Vagina (tissue), 2 donors: ENCODE measurements at regions not wholly inside any gene's neighbourhood (a gene's known extent, or its start where the extent isn't known, plus 50 kb on each side); places are given as distances from the start of the nearest gene placed in this dataset.

Experiments used
- DNase-seq, 2 donors: peaks; one replicate each; pipeline ENCODE4 v3.0.0-alpha.2; 2017; ENCODE audit errors: extremely low spot score in 2 of 2
- H3K27ac ChIP-seq: fragments of 200-600 bp; sonication (generic); one replicate; pipeline ENCODE4 v1.5.1; 2019
- H3K27me3 ChIP-seq: fragments of 200-600 bp; sonication (generic); one replicate; pipeline ENCODE4 v1.5.1; 2019
- H3K36me3 ChIP-seq, 2 donors: fragments of 200-600 bp; sonication (generic); one replicate each; pipeline ENCODE4 v1.5.1; 2017 to 2019
- H3K4me1 ChIP-seq: fragments of 200-600 bp; sonication (generic); one replicate; pipeline ENCODE4 v1.5.1; 2019
- H3K4me3 ChIP-seq, 2 donors: fragments of 200-600 bp; sonication (generic); 1 replicate in 1 of 2; 2 replicates in 1 of 2; pipeline ENCODE4 v1.5.1; 2016 to 2019
- H3K9me3 ChIP-seq: fragments of 200-600 bp; sonication (generic); one replicate; pipeline ENCODE4 v1.5.1; 2019
- CTCF ChIP-seq, 3 experiments: fragments of 450-650 bp in 2 of 3; fragments of 200-600 bp in 1 of 3; sonication (generic) in 1 of 3; IDR thresholded peaks; one replicate each; pipeline ENCODE4 v1.5.1; 2017 to 2019; ENCODE audit warnings: antibody characterized with exemption in 3 of 3, mild to moderate bottlenecking in 2 of 3, moderate library complexity in 2 of 3
- POLR2A ChIP-seq, 2 donors: fragments of 450-650 bp; IDR thresholded peaks; one replicate each; pipeline ENCODE4 v1.6.1; 2017; ENCODE audit warnings: antibody characterized with exemption in 2 of 2, mild to moderate bottlenecking in 2 of 2, moderate library complexity in 2 of 2
- POLR2AphosphoS5 ChIP-seq, 2 donors: sonication (generic); formaldehyde crosslinking; IDR thresholded peaks; one replicate each; pipeline ENCODE4 v1.9.0; 2017; ENCODE audit warnings: antibody characterized with exemption in 2 of 2, mild to moderate bottlenecking in 2 of 2, low read depth in 1 of 2; ENCODE audit not compliant: insufficient read depth in 1 of 2
- intact Hi-C: fragments of 100-400 bp; cut with DNase I; formaldehyde crosslinking; loops from one replicate; pipeline ENCODE4 v1.15.1; 2023

- intact Hi-C loops, result loop anchor here (5.0 kb wide), 1 partner anchor 1541 kb away; no protein-coding TSS in a partner anchor
- DNase-seq, result no peak
These were observed 552.9 kb upstream of the KCNMB2 start for GRCh38 chr3:177983320-177983719.

DNA sequence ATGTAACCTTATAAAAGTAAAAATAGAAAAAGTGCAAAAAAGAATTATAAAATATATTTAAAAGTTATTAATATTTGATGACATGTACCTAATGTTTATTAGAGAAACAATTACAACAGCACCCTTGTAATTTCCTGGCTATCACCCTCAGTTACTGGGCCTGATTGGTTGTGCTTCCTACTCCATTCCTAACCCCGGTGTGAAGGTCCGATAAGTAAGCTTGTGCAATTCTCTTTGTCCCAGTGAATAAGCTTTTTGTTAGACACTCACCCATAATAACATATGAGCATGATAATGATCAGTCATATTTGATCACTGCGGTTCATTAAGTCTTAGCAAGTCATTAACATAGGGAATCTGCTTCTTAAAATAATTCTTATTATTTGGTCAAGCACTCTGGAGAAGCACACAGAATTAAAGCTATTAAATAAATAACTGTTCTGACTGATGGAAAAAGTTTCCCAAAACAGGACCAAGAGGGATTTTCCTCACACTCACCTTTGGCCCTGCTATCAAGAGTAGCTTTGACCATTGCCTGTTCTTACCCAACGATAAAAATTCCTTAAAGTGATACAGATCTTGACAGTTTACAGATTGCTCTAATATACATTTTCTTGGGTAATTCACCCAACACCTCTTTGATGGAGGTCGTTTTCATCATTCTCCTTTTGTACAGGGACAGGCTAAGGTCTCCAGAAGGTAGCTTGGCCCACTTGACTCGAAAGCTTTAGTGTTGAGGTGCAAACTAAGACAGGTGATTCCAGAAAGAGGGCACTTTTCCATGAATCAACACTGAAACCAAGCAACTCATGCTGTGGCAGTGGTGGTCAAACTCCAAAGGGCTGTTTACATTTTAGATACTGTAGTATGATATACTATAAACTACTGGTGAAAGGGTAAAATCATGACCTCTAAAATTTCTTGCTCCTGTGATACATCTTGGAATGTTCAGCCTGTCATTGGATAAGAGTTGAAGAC is 543.0 kb upstream of the KCNMB2 start:
- no peak overlapping the region for H3K4me3 ChIP-seq
- no peaks in the 10 kb centered on the region for H3K36me3 ChIP-seq
- H3K4me1 ChIP-seq, result no peaks in the 10 kb centered on the region
- H3K27ac ChIP-seq, result no peak overlapping the region
- intact Hi-C loops, result no loop called here
- no peaks in the 10 kb centered on the region for H3K27me3 ChIP-seq
- H3K9me3 ChIP-seq, result no peaks in the 10 kb centered on the region
- no peak for DNase-seq
- TF ChIP-seq CTCF (IDR thresholded peaks at IDR 0.05), result no peak

More at GRCh38 chr3:177983320-177983719, 552.9 kb upstream of the KCNMB2 start:
- H3K27me3 ChIP-seq, result no peaks in the 10 kb centered on the region
- TF ChIP-seq POLR2A (IDR thresholded peaks at IDR 0.05) (no peak), CTCF (IDR thresholded peaks at IDR 0.05) (no peak), POLR2AphosphoS5 (IDR thresholded peaks at IDR 0.05; ENCODE audit: insufficient read depth in 1 of 2, low read depth in 1 of 2) (no peak)
- H3K27ac ChIP-seq, result no peak overlapping the region
- no peaks in the 10 kb centered on the region for H3K36me3 ChIP-seq
- H3K4me3 ChIP-seq, result no peak overlapping the region
- no peaks in the 10 kb centered on the region for H3K9me3 ChIP-seq
- H3K4me1 ChIP-seq, result no peaks in the 10 kb centered on the region

GRCh38 chr3:177994976-177995375 is 541.3 kb upstream of the KCNMB2 start:
- DNase-seq, result no peak
- no peak overlapping the region for H3K27ac ChIP-seq
- H3K27me3 ChIP-seq, result no peaks in the 10 kb centered on the region
- TF ChIP-seq POLR2A (IDR thresholded peaks at IDR 0.05) (no peak), POLR2AphosphoS5 (IDR thresholded peaks at IDR 0.05; ENCODE audit: insufficient read depth in 1 of 2, low read depth in 1 of 2) (no peak), CTCF (IDR thresholded peaks at IDR 0.05) (no peak)
- H3K36me3 ChIP-seq, result no peaks in the 10 kb centered on the region
- no peaks in the 10 kb centered on the region for H3K9me3 ChIP-seq
- no peaks in the 10 kb centered on the region for H3K4me1 ChIP-seq
- H3K4me3 ChIP-seq, result no peak overlapping the region
- intact Hi-C loops, result no loop called here

DNA sequence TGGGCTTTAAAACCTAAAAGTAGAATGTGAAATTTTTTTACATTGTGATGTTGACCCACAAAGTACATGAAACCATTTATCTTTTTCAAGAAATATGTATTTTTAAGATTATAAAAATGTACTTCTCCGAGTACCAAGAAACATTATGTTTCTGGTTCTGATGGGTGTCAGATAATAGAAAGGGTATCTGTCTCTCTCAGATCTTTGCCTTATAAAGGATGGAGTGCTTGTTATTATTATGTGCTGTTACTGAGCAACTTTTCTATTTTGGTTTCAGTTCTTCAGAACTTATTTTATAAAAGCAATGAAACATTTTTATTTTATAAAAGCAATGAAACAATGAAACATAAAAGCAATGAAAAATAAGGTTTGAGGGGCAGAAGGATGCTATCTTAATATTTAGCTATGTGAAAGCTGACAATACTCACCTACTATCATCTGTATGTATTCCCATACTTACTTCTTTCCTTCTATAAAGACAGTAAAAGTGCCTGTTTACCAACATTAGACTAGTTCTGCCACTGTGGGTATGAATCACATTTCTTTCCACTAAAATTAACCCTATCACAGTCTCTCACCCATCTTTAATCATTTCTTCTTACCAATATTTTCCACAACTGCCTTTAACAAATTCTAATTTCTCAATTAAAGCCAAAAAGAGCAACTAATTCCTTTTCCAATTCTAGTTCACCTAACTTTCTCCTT is 540.7 kb upstream of the KCNMB2 start:
- intact Hi-C loops, result no loop called here
- no peak overlapping the region for H3K27ac ChIP-seq
- H3K9me3 ChIP-seq, result no peaks in the 10 kb centered on the region
- DNase-seq, result no peak
- H3K36me3 ChIP-seq, result no peaks in the 10 kb centered on the region
- no peaks in the 10 kb centered on the region for H3K4me1 ChIP-seq
- TF ChIP-seq CTCF (IDR thresholded peaks at IDR 0.05) (no peak), POLR2AphosphoS5 (IDR thresholded peaks at IDR 0.05; ENCODE audit: insufficient read depth in 1 of 2, low read depth in 1 of 2) (no peak), POLR2A (IDR thresholded peaks at IDR 0.05) (no peak)
- no peaks in the 10 kb centered on the region for H3K27me3 ChIP-seq
- H3K4me3 ChIP-seq, result no peak overlapping the region
